ENCODE measurements at regions not wholly inside any gene's neighbourhood (a gene's known extent, or its start where the extent isn't known, plus 50 kb on each side); places are given as distances from the start of the nearest gene placed in this dataset.
"Not testable (repeated sequence)": the region's sequence is repeated elsewhere in the genome, so short reads cannot be mapped to it uniquely, and the experiment has no call there.

DNA sequence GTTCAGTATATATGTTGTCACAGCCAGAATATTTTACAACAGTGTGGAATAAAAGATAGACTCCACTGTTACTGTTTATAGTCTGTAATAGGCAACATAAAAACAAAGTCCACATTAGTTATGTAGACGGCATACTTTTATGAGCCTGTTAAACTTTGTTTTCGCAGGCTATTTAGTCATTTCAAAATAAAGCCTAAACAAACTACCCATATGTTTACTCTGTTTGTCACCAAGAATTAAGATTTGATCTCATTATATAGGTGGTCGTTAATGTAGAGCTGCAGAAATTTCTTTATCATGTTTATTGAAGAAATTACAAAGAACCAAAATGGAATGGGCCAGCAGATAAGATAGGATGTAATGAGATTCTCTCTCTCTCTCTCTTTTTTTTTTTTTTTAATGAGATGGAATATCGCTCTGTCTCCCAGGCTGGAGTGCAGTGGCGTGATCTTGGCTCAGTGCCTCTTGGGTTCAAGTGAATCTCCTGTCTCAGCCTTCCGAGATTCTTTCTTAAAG is 943.8 kb upstream of the SOX9 start:
- no peak for DNase-seq

DNA sequence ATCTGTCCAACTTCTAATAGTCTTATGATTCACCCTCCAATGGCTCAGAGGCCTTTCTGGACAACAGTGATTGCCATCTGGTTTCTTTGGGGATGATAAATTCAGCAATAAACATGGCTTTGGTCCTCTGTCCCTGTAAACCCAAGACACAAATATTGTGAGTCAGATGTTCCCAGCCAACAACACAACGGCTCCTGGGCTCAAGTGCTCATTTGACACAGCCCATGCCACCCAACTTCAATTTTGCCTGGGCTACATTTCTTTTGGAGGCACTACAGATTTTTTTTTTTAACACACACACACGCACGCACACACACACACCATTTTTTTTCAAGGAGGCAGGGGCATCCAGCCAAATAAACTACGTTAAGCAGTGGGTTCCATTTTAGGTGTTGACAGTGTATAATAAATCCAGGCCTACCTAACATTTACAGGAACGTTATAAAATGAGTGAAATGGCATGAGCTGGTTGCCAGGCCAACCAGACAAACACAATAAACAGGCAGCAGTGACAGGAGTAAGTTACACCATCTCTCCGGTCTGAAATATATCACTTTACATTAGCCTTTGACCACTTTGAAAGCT is 939.9 kb upstream of the SOX9 start:
- no peak for DNase-seq

DNA sequence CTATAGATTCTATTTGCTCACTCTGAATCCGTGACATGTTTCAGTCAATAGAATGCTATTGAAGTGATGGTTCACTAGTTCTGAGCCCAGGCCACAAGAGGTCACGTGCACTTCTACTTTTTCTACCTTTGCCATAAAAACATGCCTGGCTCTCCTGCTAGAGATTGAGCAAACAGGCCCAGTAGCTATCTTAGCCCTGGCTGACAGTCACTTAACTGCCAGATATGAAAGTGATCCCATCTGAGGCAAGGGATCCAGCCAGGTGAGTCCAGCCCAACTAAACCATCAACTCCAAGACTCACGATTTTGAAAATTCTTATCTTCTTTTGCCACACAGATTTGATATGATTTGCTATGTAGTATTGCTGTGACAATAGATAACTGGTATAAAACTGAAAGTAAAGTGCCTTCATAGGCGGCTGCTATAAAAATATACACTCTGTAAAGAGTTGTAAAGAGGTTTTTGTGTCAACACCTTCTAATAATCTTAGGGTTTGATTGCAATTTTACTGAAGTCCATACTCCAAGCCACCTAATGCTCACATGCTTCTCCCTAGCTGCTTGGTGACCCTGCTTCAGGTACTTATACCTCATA is 937.7 kb upstream of the SOX9 start:
- no peak for DNase-seq

DNA sequence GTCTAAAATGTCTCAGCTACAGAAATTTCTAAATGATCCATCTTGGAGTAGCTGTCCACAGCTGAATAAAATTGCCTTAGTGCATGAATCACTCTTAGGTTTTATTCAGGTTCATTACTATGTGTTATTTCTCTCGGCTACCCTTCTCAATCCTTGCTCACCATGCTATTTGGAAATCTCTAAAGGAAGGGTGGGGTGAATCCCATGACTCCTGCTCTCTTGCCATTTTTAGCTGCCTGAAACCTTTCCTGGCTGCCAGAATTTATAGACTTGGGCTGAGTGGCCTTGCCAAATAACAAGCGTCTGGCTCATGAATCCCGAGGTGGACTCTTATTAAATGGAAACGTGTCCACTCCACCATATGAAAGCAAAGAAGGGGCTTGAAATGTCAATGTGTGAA is 936.1 kb upstream of the SOX9 start:
- DNase-seq = no peak

DNA sequence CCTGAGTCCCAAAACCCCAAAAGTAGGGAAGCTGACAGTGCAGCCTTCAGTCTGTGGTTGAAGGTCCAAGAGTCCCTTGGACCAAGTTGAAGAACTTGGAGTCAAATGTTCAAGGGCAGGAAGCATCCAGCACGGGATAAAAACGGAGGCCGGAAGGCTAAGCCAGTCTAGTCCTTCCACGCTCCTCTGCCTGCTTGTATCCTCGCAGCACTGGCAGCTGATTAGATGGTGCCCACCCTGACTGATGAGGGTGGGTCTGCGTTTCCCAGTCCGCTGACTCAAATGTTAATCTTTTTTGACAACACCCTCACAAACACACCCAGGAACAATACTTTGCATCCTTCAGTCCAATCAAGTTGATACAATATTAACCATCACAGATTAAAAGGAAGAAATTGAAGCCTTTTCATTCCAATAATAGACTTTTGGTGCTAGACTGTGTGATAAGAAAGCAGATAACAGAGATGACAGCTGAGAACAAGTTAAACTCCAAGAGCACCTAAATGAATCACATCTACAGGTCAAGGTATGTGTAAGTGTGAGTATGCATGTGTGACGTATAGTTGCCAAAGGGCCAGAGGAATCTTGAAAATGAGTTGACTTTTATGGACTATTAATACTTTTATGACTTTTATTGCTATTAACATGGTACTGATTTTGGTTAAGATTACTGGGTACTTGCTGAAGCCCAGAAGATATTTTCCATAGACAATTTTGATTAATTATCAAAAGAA is 933.5 kb upstream of the SOX9 start:
- DNase-seq = no peak

DNA sequence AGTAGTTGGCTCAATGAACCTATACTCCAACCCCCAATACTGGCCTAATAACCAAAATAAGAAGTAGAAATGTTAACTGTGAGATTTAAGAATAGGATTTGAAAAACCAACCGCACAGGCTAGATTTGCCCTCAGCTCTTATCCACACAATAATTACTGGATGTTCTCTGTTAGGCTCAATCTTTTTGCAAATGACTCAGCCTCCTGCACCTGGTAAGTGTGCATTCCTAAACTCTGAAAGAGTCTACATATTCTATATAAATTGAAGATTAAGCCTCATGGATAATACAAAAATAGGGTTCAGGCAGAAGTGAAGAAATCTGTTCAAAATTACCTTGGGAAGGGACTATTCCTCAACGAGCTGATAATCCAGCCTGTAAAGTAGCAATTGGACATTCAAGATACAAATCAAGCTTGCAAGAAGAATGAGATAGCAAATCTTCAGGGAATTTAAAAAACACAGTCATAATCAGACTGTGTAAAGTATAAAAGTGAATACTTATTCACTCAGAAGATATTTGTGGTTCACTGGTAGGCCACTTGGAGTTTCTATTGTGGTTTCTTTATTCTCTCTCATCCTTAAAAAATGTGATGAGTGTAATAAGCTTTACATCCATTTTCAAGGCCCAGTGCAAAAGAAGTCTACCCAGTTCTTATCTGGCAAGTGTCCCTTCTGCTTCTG is 931.9 kb upstream of the SOX9 start:
- no peak for DNase-seq

DNA sequence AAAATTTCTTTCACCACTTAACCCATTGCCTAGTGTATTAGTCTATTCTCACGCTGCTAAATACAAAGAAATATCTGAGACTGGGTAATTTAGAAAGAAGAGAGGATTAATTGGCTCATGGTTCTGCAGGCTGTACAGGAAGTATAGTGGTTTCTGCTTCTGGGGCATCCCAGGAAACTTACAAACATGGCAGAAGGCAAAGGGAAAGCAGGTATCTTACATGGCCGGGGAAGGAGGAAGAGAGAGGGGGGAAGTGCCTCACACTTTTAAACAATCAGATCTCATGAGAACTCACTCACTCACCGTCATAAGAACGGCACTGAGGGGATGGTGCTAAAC is 931.4 kb upstream of the SOX9 start:
- no peak for DNase-seq

DNA sequence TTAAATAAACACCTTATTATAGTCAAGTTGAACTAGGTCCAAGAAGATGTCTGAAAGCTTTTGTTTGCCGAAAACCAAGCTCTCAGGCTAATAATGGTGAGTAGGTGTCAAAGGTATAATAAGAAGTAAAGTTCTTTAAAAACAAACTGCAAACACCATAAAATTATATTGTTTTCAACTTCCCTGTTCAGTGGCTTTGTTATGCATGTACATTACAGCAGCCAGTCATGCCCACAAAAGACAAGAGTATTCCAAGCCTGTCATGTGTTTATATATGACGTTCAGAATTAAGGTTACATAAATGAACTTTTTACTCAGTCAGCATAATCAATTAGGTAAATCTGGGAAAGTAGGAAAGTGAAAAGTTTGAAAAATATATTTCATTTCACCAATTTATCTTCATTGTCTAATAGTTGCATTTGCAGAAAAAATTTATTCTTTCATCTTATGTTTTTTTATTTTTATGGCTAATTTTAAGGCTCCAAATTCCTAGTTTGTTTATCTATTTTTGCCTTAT is 928.7 kb upstream of the SOX9 start:
- DNase-seq = no peak

DNA sequence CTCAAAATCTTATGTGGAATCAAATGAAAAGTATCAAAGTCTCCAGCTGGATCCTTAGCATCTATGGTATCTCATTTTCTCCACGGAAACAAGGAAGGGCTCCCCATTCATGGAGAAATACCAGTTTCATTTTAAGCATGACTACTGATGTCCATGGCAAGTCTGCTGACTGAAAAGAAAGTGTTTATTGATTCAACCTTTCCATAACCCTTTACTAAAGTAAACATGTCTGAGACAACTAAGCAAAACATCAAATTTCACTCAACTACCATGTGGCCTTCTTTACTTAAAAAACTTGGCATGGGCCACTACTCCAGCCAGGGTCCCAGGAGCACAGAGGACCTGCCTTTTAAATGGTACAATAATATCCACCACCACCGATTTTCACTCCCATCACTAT is 928.0 kb upstream of the SOX9 start:
- DNase-seq = no peak

DNA sequence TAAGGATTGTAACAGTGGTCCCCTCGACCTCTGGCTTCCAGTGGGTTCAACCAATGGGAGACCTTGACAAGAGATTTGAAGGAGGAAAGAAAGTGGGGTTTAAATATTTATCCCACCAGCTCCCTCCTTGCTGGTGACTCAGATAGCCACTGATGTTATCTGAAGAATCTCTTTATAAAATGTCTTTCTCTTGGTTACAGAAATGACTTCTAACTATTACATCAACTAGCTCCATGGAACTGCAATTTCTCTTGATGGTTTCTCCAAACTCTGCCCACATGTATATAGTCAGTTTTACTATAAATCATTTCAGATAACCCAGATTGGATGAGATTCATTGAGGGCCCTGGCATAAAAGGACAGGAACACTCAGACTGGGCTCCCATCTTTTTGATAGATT is 920.2 kb upstream of the SOX9 start:
- DNase-seq = no peak

DNA sequence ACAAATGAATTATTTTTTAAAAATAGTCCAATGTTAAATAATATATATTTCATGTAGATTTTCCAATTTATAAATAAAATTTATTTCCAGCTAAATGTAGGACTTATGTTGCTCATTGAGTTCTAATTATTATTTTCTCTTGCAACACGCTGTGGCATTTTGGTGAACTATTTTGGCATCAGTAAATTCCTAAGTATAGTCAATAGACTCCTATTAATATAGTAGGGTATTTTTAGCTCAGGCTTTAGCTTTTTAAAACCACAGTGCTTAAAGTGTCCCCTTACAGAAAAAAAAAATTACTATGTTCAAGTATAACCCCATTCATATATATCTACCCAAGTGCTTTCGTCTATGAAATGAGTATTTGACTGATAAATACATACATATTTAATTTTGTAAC is 919.2 kb upstream of the SOX9 start:
- no peak for DNase-seq

DNA sequence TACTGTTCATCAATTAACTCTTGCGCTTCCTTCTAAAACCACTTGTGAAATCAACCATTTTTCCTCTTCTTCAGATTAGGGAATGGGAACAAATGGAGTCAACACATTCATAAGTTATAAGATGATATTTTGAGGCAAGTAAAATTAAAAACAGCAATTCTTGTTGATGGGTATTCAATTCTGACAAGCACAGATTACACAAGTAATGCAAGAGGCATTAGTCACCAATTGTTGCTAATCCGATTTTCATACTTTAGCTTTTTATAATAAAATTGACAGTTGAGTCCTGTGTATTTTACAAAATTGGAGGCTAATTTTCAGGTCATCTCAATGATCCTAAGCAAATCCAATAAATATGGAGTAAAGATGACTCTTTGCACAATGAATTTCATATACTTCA is 918.4 kb upstream of the SOX9 start:
- DNase-seq = no peak

DNA sequence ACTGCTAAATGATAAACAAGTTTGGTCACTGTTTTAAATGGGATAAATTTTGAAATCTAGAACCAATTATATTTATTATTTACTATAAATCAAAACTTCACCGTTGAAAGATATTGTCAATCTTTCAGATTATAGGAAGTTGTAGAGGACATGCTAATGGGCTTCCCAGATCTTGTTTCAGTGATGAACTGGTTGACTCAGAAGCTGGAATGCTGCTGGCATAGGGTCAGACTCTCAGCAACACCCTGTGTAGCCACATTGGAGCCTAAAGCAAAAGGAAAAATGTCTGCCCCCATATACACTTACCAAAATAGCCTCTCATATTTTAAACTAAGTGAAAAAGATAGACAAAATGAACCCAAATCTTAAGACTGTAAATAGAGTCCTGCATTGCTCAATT is 916.9 kb upstream of the SOX9 start:
- DNase-seq = no peak

DNA sequence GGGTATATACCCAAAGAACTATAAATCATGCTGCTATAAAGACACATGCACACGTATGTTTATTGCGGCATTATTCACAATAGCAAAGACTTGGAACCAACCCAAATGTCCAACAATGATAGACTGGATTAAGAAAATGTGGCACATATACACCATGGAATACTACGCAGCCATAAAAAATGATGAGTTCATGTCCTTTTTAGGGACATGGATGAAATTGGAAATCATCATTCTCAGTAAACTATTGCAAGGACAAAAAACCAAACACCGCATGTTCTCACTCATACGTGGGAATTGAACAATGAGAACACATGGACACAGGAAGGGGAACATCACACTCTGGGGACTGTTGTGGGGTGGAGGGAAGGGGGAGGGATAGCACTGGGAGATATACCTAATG is 914.9 kb upstream of the SOX9 start:
- DNase-seq = not testable (repeated sequence)

DNA sequence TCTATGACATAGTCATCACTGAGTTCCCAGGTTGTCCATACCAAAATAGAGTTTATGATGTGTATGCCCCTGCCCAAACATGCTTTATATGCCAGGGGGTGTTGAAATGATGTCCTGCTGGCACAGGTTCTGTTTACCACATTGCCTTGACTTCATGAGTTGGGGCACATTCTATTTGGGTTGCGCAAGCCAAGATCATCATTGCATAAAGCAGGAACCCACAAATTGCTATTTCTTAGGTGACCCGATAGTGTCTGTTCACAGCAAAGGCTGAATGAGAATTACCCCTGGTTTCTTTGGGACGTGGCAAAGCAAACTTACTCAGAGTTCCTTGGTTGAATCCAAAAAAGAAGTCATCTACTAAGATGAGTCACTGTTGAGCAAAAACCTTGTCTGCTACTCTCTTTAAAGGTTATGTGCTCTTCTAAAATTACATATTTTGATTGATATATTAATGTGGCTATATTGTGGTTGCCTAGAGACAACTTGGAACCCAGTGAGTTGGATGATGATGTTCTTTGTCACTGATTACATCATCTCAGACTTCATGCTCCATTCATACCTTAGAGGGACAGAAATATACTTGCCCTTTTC is 912.6 kb upstream of the SOX9 start:
- DNase-seq = no peak

DNA sequence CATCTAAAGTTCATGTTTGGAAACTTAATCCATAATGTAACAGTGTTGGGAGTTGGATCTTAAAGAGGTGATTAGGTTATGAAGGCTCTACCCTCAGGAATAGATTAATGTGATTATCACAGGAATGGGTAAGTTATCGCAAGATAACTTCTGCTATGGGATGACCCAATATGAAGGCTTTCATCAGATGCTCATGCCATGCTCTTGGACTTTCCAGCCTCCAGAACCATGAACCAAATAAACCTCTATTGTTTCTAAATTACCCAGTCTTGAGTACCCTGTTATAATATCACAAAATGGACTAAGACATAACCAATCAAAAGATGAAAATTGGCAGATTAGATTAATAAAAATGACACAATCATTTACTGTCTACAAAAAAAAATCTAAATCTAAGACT is 906.9 kb upstream of the SOX9 start:
- no peak for DNase-seq

DNA sequence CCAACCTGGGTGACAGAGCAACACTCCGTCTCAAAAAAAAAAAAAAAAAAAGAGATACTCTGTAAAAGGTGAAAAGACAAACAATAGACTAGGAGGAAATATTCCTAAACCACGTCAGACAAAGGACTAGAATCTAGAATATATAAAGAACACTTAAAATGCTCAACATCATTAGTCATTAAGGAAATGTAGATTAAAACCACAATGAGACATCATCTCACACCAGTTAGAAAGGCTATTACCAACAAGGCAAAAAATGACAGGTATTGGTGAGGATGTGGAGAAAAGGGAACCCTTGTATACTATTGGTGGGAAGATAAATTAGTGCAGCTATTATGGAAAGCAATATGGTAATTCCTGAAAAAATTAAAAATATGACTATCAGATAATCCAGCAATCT is 903.1 kb upstream of the SOX9 start:
- DNase-seq = no peak

DNA sequence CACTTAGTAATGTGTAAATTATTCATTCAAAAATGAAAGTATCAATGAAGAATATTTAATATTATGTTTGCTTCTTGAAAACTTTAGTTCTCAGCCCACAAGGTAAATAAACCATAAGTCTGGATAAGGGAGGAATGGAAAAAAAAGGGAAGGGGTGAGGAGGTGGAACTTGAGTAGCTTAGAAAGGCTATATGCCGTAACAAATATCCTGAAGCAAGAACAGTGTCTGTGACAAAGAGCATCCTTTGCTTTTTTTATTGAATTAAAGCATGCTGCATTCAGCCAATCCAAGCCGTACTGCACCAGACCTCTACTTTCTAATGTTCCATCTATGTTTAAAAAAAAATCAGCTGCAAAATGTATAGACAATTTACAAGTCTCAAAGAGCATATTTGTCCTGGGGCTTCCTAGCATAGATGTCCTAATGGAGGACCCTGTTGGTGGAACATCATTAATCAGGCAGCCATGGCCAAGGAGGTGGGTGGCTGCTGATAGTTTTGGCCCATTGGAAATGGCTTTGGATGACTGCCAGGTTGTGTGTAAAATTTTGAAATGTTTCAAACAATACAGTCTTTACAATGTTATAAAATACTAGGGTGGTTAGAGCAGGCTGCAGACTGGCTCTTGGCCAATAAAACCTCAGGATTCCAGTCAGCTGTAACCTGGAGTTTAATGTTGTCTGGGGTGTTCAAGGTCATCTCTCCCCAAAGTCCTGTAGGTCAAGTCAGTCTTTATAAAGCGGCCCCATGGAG is 895.8 kb upstream of the SOX9 start:
- DNase-seq = no peak

DNA sequence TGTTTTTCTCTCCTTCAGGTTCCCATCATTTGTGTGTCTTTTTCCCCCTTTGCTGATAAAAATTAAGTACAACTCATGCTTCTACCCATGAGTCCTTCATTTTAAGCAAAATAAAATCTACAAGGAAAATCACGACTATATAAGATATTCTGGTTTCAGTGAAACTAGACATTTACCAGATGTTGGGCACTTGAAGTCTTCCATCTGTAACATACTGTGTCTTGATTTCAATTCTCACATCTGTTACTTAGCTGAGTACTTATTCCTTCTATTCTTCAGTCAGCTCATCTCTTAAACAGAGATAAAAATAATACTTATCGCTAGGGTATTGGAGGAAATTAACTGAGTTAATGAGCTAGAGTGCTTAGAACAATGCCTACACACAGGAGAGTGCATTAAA is 893.0 kb upstream of the SOX9 start:
- DNase-seq = no peak

DNA sequence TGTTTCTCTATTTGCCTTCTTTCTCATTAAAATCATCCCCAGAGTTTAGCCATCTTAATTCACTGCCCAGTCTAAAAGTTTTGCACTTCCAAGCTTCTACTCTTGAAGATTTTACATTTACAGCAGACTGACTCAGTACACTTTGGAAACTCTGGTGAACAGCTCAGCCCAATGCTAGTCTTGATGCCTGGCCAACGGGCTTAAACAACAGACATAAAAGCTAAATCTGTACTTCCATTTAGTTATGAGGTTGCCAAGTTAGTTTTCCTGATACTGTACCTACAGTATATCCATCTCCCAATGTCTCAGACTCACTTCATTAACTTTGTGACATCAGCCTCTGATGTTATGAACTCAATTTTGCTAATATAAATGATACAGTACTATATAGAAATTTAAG is 891.8 kb upstream of the SOX9 start:
- no peak for DNase-seq

DNA sequence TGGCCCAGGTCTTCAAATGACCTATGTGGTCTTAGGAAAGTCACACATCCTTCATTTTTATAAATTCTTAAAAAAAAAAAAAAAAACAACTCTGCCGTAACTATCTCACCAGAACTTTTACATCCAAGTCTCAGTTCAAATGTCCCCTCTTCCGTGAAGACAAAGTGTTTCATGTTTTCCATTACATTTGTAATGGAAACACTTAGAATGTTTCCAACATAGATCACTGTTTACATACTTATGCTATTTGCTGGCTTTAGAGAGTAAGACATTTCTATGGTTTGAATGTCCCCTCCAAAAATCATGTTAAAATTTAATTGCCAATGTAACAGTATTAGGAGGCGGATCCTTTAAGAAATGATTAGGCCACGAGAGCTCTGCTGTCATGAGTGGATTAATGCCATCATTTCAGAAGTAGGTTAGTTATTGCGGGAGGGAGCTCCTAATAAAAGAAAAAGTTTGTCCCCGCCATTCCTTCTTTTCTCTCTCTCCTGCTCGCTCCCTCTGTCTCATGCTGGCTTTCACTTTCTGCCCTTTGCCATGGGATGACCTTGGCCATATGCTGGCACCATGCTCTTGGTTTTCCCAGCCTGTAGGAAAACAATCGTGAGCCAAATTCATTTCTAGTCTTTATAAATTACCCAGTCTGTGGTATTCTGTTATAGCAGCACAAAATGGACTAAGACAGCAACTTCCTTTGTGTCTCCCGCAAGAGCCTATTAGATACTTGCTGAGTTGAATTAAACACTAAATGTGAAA is 887.8 kb upstream of the SOX9 start:
- no peak for DNase-seq

DNA sequence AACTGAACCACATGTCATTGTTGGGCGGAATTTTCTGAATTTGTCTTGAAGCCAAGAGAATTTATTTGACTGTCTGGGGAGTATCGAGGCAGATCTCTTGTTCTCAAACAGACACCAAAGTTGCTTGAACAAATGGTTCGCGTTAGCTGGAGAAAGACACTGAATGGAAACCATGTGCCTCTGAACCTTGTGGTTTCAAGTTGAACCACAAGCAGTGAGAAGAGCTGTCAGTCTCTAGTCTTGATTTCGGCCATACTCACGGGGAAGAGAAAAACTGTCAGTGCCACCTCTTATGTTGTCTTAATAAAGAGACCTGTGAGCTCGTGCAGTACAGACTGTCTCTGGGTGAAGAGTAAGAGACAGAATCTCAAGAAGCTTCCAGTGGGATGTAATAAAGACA is 886.5 kb upstream of the SOX9 start:
- no peak for DNase-seq

All from CD4-positive, alpha-beta T cell treated with Interleukin-4 for 1 hour (primary cell).